ENCODE measurements at regions not wholly inside any gene's neighbourhood (a gene's known extent, or its start where the extent isn't known, plus 50 kb on each side); places are given as distances from the start of the nearest gene placed in this dataset.

DNA sequence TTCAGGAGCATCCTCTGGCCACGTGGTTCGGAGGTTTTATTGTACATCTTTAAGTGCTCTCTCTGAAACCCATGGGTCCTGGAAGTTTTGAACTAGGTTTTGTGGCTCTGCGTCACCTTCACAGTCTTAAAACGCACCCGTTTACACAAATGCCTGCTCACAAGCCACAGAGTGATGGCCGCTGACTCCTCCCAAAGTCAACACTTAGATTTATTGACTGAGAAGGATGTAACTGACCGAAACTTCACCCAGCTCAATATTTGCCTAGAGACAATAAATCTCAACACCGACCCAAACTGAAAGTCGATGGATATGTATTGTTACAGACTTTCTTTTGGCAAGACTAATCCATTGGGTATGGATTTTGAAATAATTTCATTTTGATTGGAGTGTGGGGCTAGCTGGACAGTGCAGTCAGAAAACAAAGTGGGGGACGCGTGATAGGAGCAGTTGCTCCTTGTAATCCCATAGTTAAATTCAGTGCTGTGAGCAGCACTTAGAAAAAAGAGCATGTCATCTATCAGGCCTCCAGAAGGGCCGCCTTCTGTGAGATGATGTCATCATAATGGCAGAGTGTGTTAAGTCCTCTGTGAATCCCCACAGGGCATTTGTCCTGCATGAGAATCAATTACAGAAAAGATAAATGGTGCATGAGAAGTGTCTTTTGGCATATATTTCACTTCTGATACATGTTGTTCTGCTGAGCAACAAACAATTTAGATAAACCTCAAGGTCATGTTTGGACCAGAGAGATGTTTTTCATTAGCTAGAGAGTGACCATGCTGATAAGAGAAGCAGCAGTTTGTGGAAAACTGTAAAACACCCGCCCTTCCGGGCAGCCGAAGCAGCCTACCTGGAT lies 183.7 kb downstream of the INO80D start:
- DNase-seq (ENCODE audit: extremely low read depth, low read depth, low spot score) = no peak

- DNase-seq (ENCODE audit: extremely low read depth, low read depth, low spot score) = no peak
Measured at GRCh38 chr2:205901491-205901890, 184.5 kb downstream of the INO80D start.

DNA sequence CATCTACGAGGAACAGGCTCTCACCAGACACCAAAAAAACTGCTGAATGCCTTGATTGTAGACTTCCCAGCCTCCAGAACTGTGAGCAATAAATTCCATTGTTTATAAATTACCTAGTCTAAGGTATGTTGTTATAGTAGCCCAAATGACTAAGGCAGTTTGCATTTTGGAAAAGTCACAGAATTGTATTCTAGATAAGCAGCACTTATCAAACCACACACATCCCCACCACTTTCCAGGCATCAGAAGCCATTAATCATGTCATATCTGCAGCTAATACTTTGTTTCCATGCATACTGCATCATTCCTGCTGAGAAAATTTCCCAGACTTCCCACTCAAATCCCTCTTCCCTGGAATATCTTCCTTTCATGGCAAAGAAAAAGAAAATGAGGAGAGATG lies 187.2 kb downstream of the INO80D start:
- DNase-seq (ENCODE audit: extremely low read depth, low read depth, low spot score) = no peak

GRCh38 chr2:205895981-205896655 lies 189.9 kb downstream of the INO80D start:
- DNase-seq (ENCODE audit: extremely low read depth, low read depth, low spot score) = no peak

DNA sequence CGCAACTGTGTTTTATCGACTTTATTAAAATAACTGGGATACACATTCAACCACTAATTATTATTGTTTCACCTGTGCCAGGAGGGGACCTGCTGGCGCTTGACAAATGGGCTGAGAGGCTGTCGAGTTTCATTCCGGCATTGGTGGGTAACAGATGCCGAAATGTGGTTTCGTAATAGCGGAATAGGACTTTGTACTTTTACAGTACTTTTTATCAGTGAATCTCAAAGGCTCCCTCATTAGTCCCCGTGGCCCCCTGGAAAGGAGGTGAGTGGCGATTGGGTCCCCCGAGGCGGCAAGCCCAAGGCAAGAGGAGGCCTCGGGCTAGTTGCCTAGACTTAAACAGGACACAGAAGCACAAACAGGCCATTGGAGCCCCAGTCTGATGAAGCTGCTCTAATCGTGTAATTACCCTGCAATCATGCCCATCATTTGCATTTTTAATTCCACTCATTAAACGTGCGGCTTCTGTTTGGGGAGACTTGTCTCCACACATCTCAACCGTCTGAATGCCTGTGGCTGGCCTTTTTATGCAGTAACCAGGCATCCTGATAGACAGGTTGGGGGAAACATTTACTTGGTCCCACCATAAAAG lies 193.2 kb downstream of the INO80D start:
- no peak for DNase-seq (ENCODE audit: extremely low read depth, low read depth, low spot score)

DNA sequence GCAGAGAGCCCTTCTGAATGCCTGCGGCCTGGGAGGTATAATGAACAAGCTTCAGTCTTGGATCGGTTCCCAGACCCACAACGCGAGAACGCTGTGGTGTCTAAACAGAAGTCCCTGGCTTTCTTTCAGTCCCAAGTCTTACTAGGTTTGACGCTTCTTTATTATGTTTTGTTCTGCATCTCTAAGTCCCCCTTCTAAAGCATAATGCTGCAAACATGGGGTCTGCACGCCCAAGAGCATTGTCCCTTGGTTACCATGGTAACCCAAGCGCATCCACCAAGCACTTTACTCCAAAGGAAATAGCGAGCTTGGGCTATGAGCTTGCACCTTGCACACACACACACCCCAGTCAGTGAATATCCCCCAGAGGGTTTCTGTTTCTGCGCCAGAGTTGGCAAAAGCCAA lies 193.7 kb downstream of the INO80D start:
- no peak for DNase-seq (ENCODE audit: extremely low read depth, low read depth, low spot score)

- DNase-seq (ENCODE audit: extremely low read depth, low read depth, low spot score) = peak; percentile 16
Measured at GRCh38 chr2:205889114-205889513, 196.9 kb downstream of the INO80D start.

GRCh38 chr2:205887637-205888036 lies 198.3 kb downstream of the INO80D start:
- no peak for DNase-seq (ENCODE audit: extremely low read depth, low read depth, low spot score)

- DNase-seq (ENCODE audit: extremely low read depth, low read depth, low spot score) = peak; percentile 34
Measured at GRCh38 chr2:205885492-205886099, 200.4 kb downstream of the INO80D start.

DNA sequence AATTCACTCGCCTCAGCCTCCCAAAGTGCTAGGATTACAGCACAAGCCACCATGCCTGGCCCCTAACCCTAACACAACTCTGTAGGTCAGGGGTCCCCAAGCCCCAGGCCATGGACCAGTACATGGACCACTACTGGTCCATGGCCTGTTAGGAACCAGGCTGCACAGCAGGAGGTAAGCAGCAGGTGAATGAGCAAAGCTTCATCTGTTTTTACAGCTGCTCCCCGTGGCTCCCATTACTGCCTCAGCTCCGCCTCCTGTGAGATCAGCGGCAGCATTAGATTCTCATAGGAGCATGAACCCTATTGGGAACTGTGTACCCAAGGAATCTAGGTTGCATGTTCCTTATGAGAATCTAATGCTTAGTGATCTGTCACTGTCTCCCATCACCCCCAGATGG lies 201.7 kb downstream of the NRP2 start:
- DNase-seq (ENCODE audit: extremely low read depth, low read depth, low spot score) = no peak

- no peak for DNase-seq (ENCODE audit: extremely low read depth, low read depth, low spot score)
Measured at GRCh38 chr2:205882806-205883425, 200.6 kb downstream of the NRP2 start.

GRCh38 chr2:205880048-205880447 lies 197.7 kb downstream of the NRP2 start:
- no peak for DNase-seq (ENCODE audit: extremely low read depth, low read depth, low spot score)

DNA sequence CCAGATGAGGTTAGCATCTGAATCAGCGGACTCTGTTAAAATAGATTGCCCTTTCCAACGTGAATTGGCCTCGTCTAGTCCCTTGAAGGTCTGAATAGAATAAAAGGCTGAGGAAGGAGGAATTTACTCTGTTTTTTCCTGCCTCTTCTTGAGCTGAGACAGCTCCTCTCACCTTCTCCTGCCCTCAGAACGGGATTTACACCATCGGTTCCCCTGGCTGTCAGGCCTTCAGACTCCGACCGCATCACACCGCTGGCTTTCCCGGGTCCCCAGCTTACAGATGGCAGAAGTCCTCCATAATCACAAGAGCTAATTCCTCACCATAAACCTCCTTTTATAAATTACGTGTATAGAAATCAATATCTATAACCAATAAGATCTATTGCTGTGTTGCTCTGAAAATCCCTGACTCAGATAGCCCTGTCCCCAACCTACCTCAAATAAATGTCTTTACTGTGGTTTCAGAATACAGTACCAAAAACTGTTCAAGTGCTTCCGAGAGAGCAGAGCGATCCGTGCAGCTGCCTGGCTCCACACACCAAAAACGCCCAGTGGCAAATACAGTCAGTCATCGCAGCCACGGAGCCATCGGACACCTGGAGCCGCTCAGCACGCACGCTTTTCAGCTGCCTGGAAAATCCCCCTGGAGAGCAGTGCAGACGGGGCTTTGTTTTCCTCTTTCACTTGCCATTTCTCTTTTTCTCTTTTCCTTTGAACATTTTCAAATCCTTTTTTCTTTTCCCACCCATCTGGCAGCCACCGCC lies 196.9 kb downstream of the NRP2 start:
- DNase-seq (ENCODE audit: extremely low read depth, low read depth, low spot score) = no peak

- no peak for DNase-seq (ENCODE audit: extremely low read depth, low read depth, low spot score)
Measured at GRCh38 chr2:205877496-205877895, 195.2 kb downstream of the NRP2 start.

- DNase-seq (ENCODE audit: extremely low read depth, low read depth, low spot score) = no peak
Measured at GRCh38 chr2:205876127-205876526, 193.8 kb downstream of the NRP2 start.

DNA sequence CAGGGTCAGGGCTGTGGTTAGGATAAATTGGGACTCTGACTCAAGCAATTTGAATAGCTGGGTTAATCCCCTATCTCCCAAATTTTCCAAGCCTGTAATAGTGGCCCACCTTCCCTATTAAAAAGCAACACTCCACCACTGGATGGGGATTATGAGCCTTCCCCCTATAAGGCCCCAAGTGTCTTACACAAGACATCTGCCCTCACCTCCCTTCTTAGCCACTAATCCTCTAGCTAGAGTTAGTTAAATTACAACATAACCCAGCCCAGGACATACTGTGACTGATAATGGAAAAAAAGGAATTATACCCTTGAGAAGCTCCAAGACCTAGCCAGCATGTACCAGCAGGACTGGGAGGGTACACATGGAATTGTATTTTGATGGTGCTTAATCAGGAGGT lies 190.4 kb downstream of the NRP2 start:
- DNase-seq (ENCODE audit: extremely low read depth, low read depth, low spot score) = no peak

GRCh38 chr2:205869439-205869838 lies 187.1 kb downstream of the NRP2 start:
- no peak for DNase-seq (ENCODE audit: extremely low read depth, low read depth, low spot score)

- no peak for DNase-seq (ENCODE audit: extremely low read depth, low read depth, low spot score)
Measured at GRCh38 chr2:205868773-205869333, 186.6 kb downstream of the NRP2 start.

DNA sequence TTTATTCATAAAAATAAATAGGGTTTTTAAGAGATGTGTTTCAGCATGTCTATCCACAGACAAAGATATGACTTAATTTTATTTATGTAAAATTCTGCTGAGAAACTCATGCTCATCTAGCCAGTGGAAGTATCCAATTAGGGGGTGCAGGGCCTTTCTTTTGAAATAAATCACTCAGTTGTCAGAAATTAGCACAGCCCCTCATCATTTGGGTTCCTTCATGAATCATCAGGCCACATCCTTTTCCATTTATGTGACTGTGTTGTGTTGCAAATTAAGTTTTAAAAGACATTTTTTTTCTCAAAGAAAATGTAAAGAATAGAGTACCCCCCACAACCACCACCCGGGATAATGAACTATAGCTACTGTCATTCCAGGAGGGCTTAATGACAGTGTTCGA lies 185.8 kb downstream of the NRP2 start:
- DNase-seq (ENCODE audit: extremely low read depth, low read depth, low spot score) = no peak

DNA sequence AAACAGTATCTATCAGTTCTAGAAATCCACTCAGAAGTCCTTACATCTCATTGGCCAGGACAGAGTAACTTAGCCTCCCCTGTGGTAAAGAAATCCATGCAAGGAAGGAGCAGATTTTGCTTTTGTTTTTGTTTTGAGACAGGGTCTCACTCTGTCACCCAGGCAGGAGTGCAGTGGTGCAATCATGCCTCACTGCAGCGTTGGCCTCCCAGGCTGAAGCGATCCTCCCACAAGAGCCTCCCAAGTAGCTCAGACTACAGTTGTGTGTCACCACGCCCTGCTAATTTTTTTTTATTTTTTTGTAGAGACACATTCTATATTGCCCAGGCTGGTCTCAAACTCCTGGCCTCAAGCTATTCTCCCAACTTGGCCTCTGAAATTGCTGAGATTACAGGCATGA lies 185.1 kb downstream of the NRP2 start:
- DNase-seq (ENCODE audit: extremely low read depth, low read depth, low spot score) = no peak
